ENCODE measurements at regions not wholly inside any gene's neighbourhood (a gene's known extent, or its start where the extent isn't known, plus 50 kb on each side); places are given as distances from the start of the nearest gene placed in this dataset.

DNA sequence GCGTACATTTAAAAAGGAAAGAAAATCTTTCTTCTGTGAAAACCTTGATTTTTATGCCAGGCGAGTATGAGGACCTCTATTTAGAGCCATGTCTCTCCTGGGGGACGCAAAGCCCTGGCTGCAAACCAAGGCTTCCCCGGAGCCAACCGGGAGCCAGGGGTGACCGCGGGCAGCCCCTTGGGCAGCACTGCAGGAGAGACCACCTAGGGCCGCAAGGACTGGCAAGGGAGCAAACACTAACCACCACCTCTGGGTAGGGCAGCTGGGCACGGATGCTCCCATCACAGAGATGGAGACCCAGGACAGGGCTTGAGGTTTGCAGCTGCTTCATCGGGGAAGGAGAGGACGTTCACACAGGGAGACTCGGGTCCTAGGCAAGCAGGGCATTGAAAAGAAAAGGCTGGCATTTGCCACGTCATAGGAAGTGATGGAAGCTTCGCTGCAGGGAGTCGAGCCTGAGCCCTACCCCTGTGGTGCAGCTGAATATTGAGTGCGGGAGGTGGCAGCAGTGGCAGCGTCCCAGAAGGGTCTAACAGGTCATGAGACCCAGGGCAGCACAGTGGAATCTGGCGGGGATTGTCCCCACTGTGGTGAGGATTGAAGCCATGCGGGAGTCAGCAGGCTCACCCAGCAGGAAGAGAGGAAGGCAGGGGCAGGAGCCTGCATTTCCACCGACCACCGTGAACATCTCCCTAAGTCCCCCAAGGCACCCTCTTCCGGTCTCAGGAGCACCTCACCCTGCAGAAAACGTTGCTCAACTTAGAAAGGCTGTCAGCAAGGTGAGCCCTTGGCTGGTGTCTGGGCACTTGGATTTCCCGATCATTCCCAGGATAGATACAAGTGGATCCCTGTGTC is 156.2 kb upstream of the CST7 start:
- H3K27me3 ChIP-seq (ENCODE audit: insufficient read depth in 3 of 3, low read length in 2 of 3), result peaks cover 0 to 1% (median 0%) of the 10 kb centered on the region in 3 donors
- WGBS, 3 donors, result 78 to 83% (median 79%) methylated on average over 24 of the region's 24 CpGs
- H3K4me1 ChIP-seq, result no peaks in the 10 kb centered on the region
- ATAC-seq (no peak), DNase-seq (peak in 1 of 2 donors; percentile 23)
- no peaks in the 10 kb centered on the region for H3K9me3 ChIP-seq
- intact Hi-C loops (cut with DNase I), result no loop called here
- TF ChIP-seq, protein P1, sequence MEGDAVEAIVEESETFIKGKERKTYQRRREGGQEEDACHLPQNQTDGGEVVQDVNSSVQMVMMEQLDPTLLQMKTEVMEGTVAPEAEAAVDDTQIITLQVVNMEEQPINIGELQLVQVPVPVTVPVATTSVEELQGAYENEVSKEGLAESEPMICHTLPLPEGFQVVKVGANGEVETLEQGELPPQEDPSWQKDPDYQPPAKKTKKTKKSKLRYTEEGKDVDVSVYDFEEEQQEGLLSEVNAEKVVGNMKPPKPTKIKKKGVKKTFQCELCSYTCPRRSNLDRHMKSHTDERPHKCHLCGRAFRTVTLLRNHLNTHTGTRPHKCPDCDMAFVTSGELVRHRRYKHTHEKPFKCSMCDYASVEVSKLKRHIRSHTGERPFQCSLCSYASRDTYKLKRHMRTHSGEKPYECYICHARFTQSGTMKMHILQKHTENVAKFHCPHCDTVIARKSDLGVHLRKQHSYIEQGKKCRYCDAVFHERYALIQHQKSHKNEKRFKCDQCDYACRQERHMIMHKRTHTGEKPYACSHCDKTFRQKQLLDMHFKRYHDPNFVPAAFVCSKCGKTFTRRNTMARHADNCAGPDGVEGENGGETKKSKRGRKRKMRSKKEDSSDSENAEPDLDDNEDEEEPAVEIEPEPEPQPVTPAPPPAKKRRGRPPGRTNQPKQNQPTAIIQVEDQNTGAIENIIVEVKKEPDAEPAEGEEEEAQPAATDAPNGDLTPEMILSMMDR (IDR thresholded peaks at IDR 0.05), result no peak
- H3K4me3 ChIP-seq, result no peak overlapping the region
- no peak overlapping the region for H3K27ac ChIP-seq
- no peaks in the 10 kb centered on the region for H3K36me3 ChIP-seq (ENCODE audit: insufficient read depth in 1 of 2, low read depth in 1 of 2)

DNA sequence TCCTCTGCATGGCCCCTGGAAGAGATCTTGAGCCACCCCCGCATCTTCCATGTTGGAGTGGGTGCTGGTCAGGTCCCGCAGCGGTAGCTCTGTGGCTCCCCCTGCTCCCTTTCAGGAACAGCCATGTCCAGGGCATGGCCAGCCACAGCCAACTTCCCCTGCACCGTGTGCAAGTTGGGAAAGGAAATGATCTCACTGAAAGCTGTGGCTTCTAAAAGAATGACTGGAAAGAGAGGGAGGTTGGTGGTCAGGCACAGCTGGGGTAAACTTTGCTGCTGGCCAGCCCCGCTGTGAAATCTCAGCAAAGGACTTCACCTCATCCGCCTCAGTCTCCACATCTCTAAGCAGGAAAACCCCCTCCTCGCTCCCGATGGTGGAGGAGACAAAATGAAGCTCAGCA is 153.6 kb upstream of the CST7 start:
- no peak for ATAC-seq
- Histone ChIP-seq H3K4me3 (no peak overlapping the region), H3K27ac (no peak overlapping the region), H3K27me3 (ENCODE audit: insufficient read depth in 3 of 3, low read length in 2 of 3) (peaks cover 0 to 2% (median 0%) of the 10 kb centered on the region in 3 donors), H3K9me3 (no peaks in the 10 kb centered on the region), H3K36me3 (ENCODE audit: insufficient read depth in 1 of 2, low read depth in 1 of 2) (no peaks in the 10 kb centered on the region), H3K4me1 (no peaks in the 10 kb centered on the region)
- intact Hi-C loops (cut with DNase I), result no loop called here
- peak in 1 of 2 donors; percentile 23 for DNase-seq
- TF ChIP-seq, protein P1 (IDR thresholded peaks at IDR 0.05), result no peak
- WGBS, 3 donors, result 59 to 67% (median 60%) methylated on average over 8 of the region's 8 CpGs

DNA sequence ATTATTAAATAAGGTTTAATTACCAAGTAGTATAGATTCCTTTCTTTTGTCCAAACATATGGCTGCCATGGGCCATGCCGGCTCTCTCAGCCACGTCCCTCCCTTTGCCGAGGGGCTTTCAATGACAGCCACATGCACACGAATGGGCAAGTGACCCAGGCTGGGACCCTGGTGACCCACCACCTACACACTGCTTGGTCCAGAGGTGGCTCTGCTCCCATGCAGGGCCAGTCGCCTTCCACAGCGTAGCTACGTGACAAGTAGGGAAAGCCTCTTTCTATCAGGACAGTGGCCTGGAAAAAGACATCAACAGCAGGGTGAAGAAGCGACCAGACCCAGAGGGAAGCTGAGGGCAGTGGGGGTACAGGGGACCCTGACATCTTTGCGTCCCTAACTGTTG is 152.8 kb upstream of the CST7 start:
- Histone ChIP-seq H3K27ac (no peak overlapping the region), H3K4me1 (no peaks in the 10 kb centered on the region), H3K9me3 (no peaks in the 10 kb centered on the region), H3K27me3 (ENCODE audit: insufficient read depth in 3 of 3, low read length in 2 of 3) (peaks cover 0 to 2% (median 2%) of the 10 kb centered on the region in 3 donors), H3K36me3 (ENCODE audit: insufficient read depth in 1 of 2, low read depth in 1 of 2) (no peaks in the 10 kb centered on the region), H3K4me3 (no peak overlapping the region)
- intact Hi-C loops (cut with DNase I), result no loop called here
- no peak for ATAC-seq
- peak in 1 of 2 donors; percentile 8 for DNase-seq
- TF ChIP-seq, protein P1 (IDR thresholded peaks at IDR 0.05), result no peak
- WGBS, 3 donors, result 92 to 95% (median 94%) methylated on average over 9 of the region's 9 CpGs

DNA sequence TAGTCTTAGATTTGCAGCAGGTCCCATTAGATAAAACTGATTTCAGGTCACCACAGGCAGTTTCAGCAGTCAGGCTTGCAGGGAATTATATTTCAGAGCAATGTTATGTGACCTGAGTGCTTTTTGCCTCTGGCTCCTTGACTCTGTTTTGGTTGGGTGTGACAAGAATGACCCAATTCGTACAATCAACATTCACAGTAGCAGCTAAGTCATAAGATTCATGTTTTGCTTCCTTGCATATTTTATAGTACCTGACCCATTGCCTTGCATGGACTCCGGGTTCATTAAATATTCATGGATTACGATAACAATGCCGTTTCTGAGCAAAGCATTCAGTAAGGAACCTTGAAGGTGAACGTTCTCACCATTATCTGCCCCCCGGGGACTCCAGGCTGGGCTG is 152.0 kb upstream of the CST7 start:
- H3K27ac ChIP-seq, result no peak overlapping the region
- H3K27me3 ChIP-seq (ENCODE audit: insufficient read depth in 3 of 3, low read length in 2 of 3), result peaks cover 0 to 3% (median 2%) of the 10 kb centered on the region in 3 donors
- intact Hi-C loops (cut with DNase I), result no loop called here
- no peak overlapping the region for H3K4me3 ChIP-seq
- no peaks in the 10 kb centered on the region for H3K4me1 ChIP-seq
- DNase-seq (peak in 1 of 2 donors; percentile 19), ATAC-seq (no peak)
- H3K9me3 ChIP-seq, result no peaks in the 10 kb centered on the region
- 71 to 75% (median 73%) methylated on average over 6 of the region's 6 CpGs for WGBS, 3 donors
- no peaks in the 10 kb centered on the region for H3K36me3 ChIP-seq (ENCODE audit: insufficient read depth in 1 of 2, low read depth in 1 of 2)
- TF ChIP-seq, protein P1 (IDR thresholded peaks at IDR 0.05), result no peak
